T-helper 22 cell (primary cell): ENCODE measurements at regions not wholly inside any gene's neighbourhood (a gene's known extent, or its start where the extent isn't known, plus 50 kb on each side); places are given as distances from the start of the nearest gene placed in this dataset.

ENCODE experiments used
- DNase-seq: peaks from one replicate; pipeline ENCODE4 v3.0.0-alpha.2; 2020; ENCODE audit warnings: low read depth

DNA sequence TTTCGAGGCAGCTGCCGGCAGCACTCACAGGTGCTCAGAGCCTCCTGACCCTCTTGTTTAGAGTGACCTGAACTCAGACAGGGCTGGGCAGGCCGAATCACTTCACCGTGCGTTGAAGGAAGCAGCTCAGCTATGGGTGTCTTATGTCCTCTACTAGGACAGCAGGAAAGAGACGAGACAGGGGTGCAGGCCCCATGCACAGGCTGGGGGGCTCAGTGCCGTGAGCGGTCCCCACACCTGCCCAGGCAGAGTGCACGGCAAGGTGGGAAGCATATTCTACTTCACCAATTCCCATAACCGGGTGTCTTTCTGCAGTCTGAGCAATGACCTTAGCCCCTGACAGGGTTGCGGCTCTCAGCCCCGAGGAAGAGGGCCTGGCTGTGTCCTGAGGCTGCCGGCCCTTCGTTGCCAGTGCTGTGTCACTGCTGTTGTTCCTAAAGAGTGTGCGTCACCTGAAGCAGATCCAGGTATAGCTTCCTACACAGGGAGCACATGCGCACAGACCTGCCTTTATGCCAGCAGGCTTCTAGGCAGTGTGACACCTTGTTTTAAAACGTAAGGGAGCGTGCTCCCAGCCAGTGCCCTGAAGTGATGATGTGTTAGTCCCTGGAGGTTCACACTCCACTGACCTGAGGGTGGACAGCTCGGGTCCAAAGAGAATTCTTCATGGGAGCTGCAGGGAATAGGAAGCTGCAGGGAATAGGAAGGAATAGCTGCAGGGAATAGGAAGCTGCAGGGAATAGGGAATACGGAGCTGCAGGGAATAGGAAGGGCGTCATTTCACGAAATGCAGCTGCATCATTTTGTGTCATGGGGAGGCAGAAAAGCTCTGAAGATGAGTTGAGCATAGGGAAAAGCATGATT lies 207.9 kb upstream of the SALL3 start:
- DNase-seq, result no peak

DNA sequence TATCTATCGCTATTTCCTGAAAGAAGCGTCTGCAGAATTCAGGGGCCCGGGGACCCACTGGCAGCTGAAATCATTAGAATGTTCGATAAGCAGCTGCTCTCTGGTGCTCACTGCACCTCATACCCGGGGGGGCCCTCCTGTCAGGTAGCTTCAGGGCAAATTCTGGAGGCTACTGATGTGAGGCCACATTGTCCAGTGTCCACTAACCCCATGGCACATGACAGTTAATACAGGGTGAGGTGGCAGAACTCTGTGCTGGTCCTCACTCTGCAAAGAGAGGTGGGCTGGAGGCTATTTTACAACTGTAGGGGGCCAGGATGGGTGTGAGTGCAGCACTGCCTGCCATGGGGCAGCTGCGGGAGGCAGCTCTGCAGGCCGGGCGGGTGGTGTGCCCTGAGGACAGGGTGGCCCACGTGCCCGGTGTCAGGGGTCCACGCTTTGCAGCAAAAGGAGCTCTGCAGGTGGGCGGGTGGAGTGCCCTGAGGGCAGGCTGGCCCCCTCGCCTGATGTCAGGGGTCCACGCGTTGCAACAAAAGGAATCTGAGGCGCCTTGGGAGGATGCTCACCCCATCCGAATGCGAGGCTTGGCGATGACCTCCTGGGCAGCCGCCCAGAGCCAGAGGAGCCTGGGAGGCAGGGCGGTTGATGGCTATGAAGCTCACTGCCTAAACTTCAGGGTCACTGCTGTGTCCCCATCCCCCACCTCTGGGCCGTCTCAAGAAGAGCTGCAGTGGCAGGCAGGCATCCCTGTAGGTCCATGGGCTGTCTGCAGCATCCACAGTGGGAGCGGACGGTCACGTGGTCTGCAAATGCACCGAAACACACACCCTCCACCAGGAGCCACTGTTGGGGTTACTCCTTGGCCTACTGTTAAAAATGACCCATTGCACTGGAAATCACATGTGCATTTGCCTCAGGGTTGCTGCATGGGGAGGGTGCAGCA lies 207.0 kb upstream of the SALL3 start:
- no peak for DNase-seq

DNA sequence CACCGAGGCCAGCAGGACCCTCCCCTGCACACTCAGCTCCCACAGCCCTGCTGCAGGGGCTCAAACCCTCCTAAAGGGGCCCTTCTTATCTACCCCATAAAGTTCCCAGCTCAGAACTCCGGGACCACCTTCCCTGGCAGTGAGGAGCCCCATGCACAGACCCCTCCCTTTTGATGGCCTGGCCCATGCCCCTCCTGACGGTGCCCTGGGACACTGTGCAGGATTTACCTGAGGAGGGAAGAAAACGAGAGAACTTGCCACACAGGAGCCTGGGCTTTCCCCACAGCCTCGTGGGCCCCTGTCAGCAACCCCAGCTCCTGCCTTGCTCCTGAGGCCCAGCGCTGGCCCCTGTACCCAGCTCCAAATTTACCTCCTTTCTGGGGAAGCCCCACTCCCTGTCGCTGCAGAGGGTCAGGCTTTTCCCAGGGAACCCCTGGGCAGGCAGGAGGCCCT lies 206.3 kb upstream of the SALL3 start:
- DNase-seq, result no peak

DNA sequence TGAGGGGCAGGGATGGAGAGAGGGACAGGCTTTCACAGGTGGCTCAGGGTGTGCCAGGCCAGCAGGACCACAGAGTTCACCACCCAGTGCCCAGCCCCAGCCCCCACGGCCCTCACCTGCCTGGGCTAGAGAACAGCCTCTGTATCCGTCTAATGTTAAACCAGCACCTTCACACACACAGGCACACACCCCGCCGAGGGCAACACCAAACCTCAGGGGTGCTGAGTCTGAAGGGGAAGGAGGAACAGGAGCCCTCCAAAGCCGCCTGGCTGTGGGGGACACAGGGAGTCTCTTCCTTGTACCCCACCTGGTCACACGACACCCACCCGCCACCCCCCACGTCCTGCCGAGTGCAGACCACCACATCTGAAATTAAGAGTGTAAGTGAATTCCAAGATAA lies 205.8 kb upstream of the SALL3 start:
- no peak for DNase-seq

DNA sequence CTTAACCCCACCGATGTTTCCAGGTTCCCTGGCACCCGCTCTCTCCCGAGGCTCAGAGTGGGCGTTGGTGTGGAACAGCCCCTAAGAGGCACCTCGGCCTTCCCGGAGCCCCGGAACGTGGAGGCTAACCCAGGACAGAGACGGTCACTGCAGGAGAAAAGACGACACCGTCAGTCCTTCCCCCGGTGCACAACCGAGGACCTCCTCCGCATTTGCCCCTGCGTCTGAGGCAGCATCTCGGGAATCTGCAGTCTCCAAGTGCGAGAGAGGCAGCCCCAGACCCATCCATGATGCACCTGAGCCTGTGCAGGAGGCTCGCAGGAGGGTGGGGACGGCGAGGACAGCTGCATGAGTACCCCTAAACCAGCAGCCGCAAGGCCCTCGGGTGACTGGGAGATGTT lies 204.9 kb upstream of the SALL3 start:
- DNase-seq, result no peak

DNA sequence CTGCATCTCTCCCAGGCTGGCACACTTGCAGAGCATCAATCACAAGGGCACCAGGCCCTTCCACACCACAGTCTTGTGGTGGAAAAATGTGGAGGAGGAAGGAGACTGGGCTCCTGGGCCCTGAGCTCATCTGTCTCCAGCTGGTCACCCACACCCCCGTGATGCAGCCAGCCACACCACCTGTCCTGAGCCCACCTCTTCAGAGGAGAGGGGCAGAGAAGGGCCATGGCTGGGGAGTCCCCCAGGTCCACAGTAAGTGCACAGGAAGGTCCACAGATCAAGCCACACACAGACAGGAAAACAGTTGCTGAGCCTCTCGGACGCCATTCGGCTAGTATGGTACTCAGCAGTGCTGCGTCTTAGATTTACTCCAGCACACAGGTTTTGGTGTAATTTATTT lies 203.5 kb upstream of the SALL3 start:
- DNase-seq, result no peak

DNA sequence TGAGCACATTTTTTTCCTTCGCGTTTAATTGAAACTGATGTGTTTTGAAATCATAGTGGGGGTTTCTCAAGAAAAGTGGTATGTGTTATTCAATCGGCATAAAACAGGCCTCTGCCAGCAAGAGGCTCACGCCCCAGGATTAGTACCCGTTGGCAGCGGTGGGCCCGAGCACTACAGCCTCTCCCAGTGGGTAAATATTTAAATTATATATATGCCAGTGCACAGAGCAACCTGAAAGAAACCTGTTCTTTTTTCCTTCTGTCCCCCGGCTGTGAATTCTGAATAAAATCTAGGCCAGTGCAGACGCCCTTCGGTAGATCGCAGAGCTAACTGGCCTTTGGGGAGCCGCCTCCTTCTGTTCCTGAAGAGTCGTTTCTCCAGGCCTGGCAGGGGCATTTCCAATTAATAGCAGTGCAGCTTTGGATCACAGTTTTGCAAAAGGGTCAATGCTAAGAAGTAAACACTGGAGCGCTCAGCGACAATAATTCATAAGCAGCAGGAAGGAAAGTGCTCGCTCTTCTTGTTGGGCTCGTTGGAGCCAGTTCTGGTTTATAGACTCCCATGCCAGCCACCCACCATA lies 202.8 kb upstream of the SALL3 start:
- DNase-seq, result no peak

DNA sequence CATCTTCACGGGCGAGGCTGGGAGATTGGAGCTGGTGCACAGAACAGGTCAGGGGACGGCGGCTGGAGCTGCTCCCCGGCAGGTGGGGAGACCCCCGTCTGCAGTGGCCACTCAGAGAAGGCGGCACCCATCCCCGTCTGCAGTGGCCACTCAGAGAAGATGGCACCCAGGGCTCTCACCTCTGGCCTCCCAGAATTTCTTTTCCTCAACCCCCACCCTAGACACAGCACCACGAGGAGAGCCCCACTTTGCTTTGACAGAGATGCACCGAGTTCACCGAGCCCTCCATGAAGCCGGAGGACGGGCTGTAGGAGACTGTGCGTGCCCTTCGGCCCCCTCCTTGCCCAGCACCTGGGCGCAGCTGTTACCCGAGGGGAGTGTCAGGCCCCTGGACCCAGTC lies 201.6 kb upstream of the SALL3 start:
- no peak for DNase-seq

DNA sequence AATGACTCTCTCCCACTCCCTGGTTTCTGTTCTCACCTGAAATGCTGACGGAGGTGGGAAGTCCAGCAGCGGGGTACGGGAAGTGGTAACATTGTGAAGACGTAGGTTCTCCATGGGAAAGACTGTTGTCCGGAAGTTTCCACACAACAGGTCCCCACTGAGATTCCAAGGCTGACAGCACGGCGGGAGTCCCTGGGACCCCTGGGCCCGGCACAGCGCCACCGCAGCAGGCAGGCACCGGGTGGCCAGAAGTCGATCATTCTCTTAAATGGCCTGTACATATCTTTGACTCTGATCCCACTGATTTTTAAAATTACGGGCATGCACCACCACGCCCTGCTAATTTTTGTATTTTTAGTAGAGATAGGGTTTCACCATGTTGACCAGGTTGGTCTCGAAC lies 201.0 kb upstream of the SALL3 start:
- no peak for DNase-seq

DNA sequence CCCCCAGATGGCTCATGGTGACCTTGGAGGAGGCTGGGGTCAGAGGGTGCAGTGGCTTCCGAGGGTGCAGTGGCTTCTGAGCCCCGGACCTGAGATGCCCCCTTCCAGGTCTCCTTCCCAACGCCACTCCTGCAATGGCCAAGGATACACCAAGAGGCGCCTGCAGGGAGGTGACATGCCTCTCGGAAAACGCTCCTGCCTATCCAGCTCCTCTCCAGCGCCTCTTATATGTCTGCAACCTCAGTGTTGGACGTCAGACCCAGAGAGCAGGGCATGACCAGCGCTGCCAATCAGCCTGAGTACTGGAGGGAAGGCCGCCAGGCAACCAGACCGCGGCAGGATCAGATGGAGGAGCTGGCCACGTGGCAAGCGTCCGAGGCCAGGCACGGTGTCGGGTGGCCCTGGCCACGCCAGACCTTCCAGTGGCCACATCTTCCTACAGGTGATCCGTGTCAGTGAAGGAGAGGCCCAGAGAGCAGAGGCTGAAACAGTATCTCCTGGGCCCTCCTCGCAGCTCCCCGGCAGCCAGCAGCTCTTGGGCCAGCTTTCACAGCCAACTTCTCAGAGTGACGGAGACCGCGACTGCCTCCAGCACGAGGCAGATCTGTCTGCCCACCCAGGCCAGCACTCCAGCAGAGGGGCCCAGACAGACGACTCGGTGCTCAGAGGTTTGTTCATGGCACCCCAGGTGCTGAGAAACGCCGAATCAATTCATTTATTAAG lies 199.5 kb upstream of the SALL3 start:
- no peak for DNase-seq

DNA sequence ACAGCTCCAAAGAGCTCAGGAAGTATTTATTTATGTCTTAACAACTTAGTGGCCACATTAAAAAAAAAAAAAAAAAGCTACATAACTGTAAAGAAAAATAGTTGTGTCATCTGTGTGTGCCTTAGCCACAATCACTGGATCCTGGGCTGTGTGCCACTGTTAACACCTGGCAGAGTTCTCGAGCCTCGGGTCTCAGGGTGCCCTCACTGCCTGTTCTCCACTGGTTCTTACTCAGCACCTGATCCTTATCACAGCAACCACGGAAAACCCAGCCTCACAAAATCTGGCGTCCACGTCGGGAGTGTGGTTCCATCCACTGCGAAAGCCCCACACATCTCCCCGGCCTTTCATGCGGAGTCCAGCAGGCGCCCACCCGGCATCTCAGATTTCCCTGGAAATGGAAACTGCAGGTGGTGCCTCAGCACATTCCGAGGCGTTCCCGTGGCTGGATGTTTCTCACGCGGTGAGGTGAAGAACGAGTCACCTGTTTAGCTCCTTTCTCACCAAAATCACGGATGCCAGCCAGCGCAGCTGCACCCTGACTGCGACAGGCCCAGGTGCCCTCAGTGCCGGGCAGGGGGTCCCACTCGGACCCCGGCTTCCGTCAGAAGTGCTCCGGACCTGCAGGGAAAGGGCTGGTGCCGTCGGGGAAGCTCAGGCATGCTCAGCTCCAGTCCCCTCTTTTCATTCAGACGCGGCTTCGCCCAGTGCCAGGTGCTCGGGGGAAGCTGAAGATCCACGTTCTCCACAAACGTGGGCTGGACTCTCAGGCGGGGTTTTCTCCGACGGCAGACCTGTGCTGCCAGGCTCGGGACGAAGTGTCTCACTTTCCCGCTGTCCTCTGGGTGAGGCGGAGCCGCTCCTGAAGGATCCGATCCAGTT lies 198.7 kb upstream of the SALL3 start:
- DNase-seq, result no peak

DNA sequence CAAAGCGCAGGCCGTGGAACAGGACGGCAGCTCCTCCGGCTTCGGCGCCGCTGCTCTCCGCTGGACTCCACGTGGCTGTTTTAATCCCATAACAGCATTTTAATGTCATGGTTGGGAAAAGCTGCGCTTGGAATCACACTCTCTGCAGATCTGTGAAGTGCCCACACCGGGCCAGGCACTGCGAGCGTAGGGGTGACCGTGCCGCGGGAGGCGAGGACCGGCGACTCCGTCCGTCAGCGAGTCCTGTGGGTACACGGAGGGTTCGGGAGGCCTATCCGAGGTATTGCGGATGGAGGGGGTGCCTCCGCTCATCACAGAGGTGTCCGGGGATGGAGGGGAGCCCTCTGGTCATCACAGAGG lies 198.0 kb upstream of the SALL3 start:
- no peak for DNase-seq

DNA sequence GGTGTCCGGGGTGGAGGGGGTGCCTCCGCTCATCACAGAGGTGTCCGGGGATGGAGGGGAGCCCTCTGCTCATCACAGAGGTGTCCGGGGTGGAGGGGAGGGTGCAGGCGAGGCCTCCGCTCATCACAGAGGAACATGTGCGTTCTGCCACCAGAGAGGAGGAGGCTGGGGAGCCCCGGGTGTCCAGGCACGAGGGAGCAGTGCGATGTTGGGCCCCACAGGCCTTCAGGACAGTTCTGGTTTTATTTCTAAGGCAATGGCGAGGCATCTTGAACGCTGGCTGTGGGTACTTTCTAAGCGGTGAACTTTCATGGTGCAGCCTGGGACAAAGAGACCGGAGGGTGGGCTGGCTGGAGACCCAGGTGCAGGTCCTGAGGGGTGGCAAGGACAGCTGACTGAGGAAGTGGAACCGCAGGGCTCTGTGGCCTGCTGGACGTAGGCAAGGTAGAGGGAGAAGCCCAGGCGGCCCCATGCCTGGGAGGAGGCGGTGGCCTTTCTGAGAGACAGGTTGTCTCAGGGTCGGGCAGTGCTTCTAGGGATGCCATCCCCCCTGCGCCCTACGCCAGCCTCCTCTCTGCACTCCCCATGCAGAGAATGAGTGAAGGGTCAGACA lies 196.6 kb upstream of the SALL3 start:
- DNase-seq, result no peak

DNA sequence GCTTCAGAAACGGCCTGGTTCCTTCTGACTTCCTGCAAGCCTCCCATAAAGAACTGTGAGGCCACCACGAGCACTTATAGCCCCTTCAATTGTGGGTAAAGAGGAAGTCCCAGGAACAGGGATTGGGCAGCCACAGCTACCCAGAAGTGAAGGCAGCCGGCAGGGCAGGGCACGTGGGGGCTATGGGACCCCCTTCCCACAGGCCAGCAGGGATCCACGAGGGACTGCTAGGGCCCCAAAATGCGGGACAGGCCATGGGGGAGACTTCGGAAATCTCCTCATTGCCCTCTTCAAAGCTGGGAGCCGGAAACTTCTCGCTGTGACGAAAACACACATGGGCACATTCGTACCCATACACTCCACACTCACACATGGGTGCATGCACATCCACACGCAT lies 196.1 kb upstream of the SALL3 start:
- no peak for DNase-seq

DNA sequence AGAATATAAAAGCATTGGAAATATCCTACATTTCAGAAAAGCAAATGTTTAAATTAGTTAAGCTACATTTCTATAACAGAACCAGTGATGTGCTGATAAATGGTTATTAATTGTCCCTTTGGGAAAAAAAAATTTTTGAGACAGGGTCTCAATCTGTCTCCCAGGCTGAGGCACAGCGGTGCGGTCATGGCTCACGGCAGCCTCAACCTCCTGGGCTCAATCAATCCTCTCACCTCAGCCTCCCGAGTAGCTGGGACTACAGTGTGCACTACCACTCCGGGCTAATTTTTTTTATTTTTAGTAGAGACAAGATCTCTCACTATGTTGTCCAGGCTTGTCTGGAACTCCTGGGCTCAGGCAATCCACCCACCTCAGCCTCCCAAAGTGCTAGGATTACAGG lies 194.8 kb upstream of the SALL3 start:
- no peak for DNase-seq

DNA sequence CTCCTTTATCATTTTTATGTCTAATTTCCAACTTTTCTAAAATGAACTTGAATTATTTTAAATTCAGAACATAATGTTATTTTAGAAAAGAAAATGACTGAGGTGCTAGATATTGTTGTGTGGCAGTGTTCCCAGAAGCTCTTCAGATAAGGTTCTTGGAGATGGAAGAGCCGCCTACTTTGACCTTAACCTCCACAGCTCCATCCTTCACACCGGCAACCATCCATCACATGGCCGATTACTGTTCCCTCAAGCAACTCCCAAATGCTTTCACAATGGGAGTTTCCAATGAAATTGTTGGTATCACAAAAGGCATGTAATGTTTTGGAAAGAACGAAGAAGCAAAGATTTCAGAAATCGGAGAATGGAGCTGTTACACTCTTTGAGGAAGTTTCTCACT lies 193.9 kb upstream of the SALL3 start:
- DNase-seq, result no peak

DNA sequence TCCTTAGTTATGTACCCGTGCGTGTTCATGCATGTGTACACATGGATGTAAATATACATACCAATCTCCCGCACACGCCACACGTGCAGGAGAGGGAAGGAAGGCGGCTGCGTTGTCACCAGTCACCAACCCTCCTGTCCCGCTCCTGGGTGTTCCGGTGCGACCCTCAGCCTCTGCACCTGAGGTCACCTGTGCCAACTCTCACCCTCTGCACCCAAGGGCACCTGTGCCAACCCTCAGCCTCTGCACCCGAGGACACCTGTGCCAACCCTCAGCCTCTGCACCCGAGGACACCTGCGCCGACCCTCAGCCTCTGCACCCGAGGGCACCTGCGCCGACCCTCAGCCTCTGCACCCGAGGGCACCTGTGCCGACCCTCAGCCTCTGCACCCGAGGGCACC lies 192.8 kb upstream of the SALL3 start:
- DNase-seq, result no peak

DNA sequence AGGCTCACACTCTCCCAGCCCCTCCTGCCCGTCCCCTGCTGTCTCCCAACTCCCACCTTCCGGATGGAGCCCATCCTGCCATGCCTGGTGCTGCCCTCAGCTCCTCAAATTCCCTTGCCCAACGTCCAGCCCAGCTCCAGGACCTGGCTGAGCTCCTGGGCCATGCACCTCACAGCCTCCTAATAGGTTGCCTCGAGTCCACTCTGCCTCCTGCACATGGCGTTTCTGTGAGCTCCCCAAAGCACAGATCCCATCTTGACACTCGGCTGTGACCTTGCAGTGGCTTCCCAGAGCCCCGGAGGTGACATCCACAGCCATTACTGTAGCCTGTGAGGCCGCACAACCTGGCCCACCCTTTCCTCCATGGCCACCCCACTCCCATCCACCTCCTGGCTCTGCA lies 191.9 kb upstream of the SALL3 start:
- no peak for DNase-seq

DNA sequence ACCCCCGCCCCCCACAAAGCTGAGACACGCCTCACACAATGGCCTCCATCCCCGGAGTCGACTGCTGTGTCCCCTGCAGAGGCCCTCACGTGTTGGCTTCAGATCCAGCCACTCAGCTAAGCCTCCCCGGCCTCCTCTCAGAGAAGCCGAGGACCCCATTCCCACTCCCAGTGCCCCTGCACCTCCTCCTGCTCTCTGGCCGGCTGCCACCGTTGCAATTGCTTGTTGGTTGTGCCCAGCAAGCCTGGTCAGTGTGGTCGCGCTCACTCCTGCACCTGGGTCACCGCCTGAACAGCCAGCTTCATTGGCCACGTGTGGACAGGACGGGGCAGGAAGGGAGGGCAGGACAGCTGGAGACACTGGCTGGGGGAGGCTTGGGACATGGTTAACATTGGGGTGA lies 191.5 kb upstream of the SALL3 start:
- no peak for DNase-seq

DNA sequence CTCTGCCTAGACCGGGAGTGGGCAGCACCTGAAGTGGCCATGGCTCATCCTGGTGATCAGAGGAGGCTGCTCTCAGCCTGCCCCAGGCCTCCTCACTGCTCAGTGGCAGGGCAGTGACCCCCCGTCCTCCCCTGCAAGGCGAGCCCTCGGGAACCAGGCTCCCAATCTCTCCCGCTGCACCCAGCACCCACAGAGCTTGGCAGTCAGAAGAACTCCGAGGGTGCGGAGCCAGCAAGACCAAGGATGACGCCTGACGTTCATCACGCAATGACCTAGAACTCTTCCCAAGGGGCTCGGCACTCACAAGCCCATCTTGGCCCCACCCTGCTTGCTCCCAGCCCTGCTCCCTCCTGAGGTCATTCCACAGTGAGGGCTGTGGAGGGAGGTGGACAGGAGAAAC lies 189.8 kb upstream of the SALL3 start:
- DNase-seq, result no peak

DNA sequence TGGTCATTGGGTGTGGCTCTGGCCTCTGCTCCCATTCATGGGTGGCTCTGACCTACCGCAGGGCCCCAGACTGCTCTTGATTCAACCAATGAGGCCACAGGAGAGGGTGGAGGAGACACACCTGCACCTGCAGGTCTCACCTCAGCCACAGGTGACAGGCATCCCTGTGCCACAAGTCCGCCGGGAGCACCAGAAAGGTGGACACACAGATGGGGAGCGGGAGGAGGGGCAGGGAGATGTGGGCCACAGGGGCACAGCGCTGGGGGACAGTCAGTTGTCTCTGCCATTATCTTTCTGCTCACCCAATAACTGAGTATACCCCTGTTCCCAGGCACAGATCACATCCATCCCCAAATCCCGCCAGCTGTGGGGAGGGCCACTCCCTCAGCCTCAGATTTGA lies 189.1 kb upstream of the SALL3 start:
- no peak for DNase-seq
